ENCODE measurements at regions not wholly inside any gene's neighbourhood (a gene's known extent, or its start where the extent isn't known, plus 50 kb on each side); places are given as distances from the start of the nearest gene placed in this dataset.

- TF ChIP-seq CTCF (IDR thresholded peaks at IDR 0.05) (peak; percentile 25 to 65 (median 33)), POLR2A (IDR thresholded peaks at IDR 0.05) (no peak)
- no peaks in the 10 kb centered on the region for H3K36me3 ChIP-seq
- no peaks in the 10 kb centered on the region for H3K9me3 ChIP-seq
- no peaks in the 10 kb centered on the region for H3K27me3 ChIP-seq
- intact Hi-C loops (cut with DNase I), result no loop called here
- no peak overlapping the region for H3K27ac ChIP-seq
- H3K4me1 ChIP-seq, result no peaks in the 10 kb centered on the region
- 50 to 62% methylated on average over 5 of the region's 5 CpGs for WGBS, 2 donors
- no peak for DNase-seq
- no peak overlapping the region for H3K4me3 ChIP-seq
Observed at GRCh38 chr6:126804332-126805064, 314.0 kb upstream of the RSPO3 start.

GRCh38 chr6:126805861-126806260 lies 312.6 kb upstream of the RSPO3 start:
- TF ChIP-seq CTCF (IDR thresholded peaks at IDR 0.05) (no peak), POLR2A (IDR thresholded peaks at IDR 0.05) (no peak)
- no peak overlapping the region for H3K4me3 ChIP-seq
- H3K36me3 ChIP-seq, result no peaks in the 10 kb centered on the region
- no peaks in the 10 kb centered on the region for H3K4me1 ChIP-seq
- 33 to 53% methylated on average over 1 of the region's 1 CpG for WGBS, 2 donors
- no peak for DNase-seq
- H3K9me3 ChIP-seq, result no peaks in the 10 kb centered on the region
- no peak overlapping the region for H3K27ac ChIP-seq
- H3K27me3 ChIP-seq, result no peaks in the 10 kb centered on the region
- intact Hi-C loops (cut with DNase I), result no loop called here

GRCh38 chr6:126807876-126808275 lies 310.6 kb upstream of the RSPO3 start:
- H3K36me3 ChIP-seq, result no peaks in the 10 kb centered on the region
- WGBS, 2 donors, result 75 to 83% methylated on average over 1 of the region's 1 CpG
- no peaks in the 10 kb centered on the region for H3K9me3 ChIP-seq
- no peak for DNase-seq
- no peak overlapping the region for H3K27ac ChIP-seq
- no peak overlapping the region for H3K4me3 ChIP-seq
- no peaks in the 10 kb centered on the region for H3K4me1 ChIP-seq
- TF ChIP-seq CTCF (IDR thresholded peaks at IDR 0.05) (no peak), POLR2A (IDR thresholded peaks at IDR 0.05) (no peak)
- intact Hi-C loops (cut with DNase I), result no loop called here
- H3K27me3 ChIP-seq, result no peaks in the 10 kb centered on the region

- intact Hi-C loops (cut with DNase I), result no loop called here
- Histone ChIP-seq H3K4me3 (no peak overlapping the region), H3K27me3 (no peaks in the 10 kb centered on the region), H3K36me3 (no peaks in the 10 kb centered on the region), H3K9me3 (no peaks in the 10 kb centered on the region), H3K4me1 (no peaks in the 10 kb centered on the region), H3K27ac (no peak overlapping the region)
- DNase-seq, result no peak
- TF ChIP-seq CTCF (IDR thresholded peaks at IDR 0.05) (no peak), POLR2A (IDR thresholded peaks at IDR 0.05) (no peak)
- 18 to 24% methylated on average over 3 of the region's 3 CpGs for WGBS, 2 donors
Observed at GRCh38 chr6:126811321-126811720, 307.1 kb upstream of the RSPO3 start.

GRCh38 chr6:126812010-126812409 lies 306.5 kb upstream of the RSPO3 start:
- H3K27me3 ChIP-seq, result no peaks in the 10 kb centered on the region
- DNase-seq, result no peak
- H3K9me3 ChIP-seq, result no peaks in the 10 kb centered on the region
- 34 to 46% methylated on average over 3 of the region's 3 CpGs for WGBS, 2 donors
- no peak for TF ChIP-seq CTCF (IDR thresholded peaks at IDR 0.05)
- intact Hi-C loops (cut with DNase I), result no loop called here
- H3K27ac ChIP-seq, result no peak overlapping the region
- H3K4me3 ChIP-seq, result no peak overlapping the region
- no peaks in the 10 kb centered on the region for H3K36me3 ChIP-seq
- H3K4me1 ChIP-seq, result no peaks in the 10 kb centered on the region

Measured in esophagus squamous epithelium (tissue), 5 donors.